K562 (cell line): ENCODE measurements at regions not wholly inside any gene's neighbourhood (a gene's known extent, or its start where the extent isn't known, plus 50 kb on each side); places are given as distances from the start of the nearest gene placed in this dataset.

ENCODE experiments used
- BRD4 ChIP-seq: fragments of 200-600 bp; sonication (generic); IDR thresholded peaks from 2 replicates; pipeline ENCODE4 v1.6.1; 2017; ENCODE audit warnings: inconsistent platforms
- COPS2 ChIP-seq: fragments of 450-650 bp; conservative IDR thresholded peaks from 2 replicates; pipeline ENCODE4 v1.6.1; 2016; ENCODE audit warnings: mild to moderate bottlenecking, moderate library complexity
- CXXC5 ChIP-seq: fragments of 250-450 bp; sonication (Bioruptor Pico); IDR thresholded peaks from 2 replicates; pipeline ENCODE4 v1.8.0; 2022; ENCODE audit warnings: inconsistent platforms, mild to moderate bottlenecking, moderate library complexity
- ETV5 ChIP-seq: sonication (generic); formaldehyde crosslinking; IDR thresholded peaks from 2 replicates; pipeline ENCODE4 v1.4.0; 2020; ENCODE audit warnings: low read depth, mild to moderate bottlenecking, missing genetic modification reagents
- IRF2 ChIP-seq: sonication (generic); formaldehyde crosslinking; IDR thresholded peaks from 2 replicates; pipeline ENCODE4 v1.8.1; 2022; ENCODE audit warnings: mild to moderate bottlenecking, missing genetic modification reagents
- L3MBTL2 ChIP-seq: fragments of 450-650 bp; IDR thresholded peaks from 2 replicates; pipeline ENCODE4 v1.6.1; 2016; ENCODE audit warnings: mild to moderate bottlenecking, moderate library complexity
- MTA1 ChIP-seq: fragments of 450-650 bp; IDR thresholded peaks from 2 replicates; pipeline ENCODE4 v1.6.1; 2017; ENCODE audit warnings: borderline replicate concordance
- NCOA6 ChIP-seq: fragments of 450-650 bp; IDR thresholded peaks from 2 replicates; pipeline ENCODE4 v1.6.1; 2017; ENCODE audit warnings: mild to moderate bottlenecking
- NR3C1 ChIP-seq: sonication (generic); formaldehyde crosslinking; IDR thresholded peaks from 2 replicates; pipeline ENCODE4 v1.8.1; 2022; ENCODE audit warnings: missing genetic modification reagents
- NR4A1 ChIP-seq, 2 experiments: fragments of 250-450 bp in 1 of 2; fragments of 450-650 bp in 1 of 2; sonication (Bioruptor Pico) in 1 of 2; IDR thresholded peaks; 2 replicates each; pipeline versions ENCODE4 v1.4.0 to v1.6.1; 2016 to 2020; ENCODE audit warnings: mild to moderate bottlenecking in 2 of 2, missing compliant biosample characterization in 1 of 2, missing genetic modification characterization in 1 of 2, moderate library complexity in 1 of 2
- RBBP5 ChIP-seq: fragments of 200-600 bp; sonication (generic); IDR thresholded peaks from 2 replicates; pipeline ENCODE4 v1.6.1; 2012; ENCODE audit warnings: borderline replicate concordance, mild to moderate bottlenecking, low read length, control low read depth, inconsistent platforms; ENCODE audit not compliant: insufficient read depth, poor library complexity, severe bottlenecking
- TCF7L2 ChIP-seq: fragments of 150-350 bp; IDR thresholded peaks from 2 replicates; pipeline ENCODE4 v1.6.1; 2016; ENCODE audit warnings: low read depth, mild to moderate bottlenecking, low read length, moderate library complexity
- ZBTB1 ChIP-seq: sonication (generic); formaldehyde crosslinking; IDR thresholded peaks from 2 replicates; pipeline ENCODE4 v1.8.1; 2023; ENCODE audit warnings: missing genetic modification reagents, low read depth, mild to moderate bottlenecking, borderline replicate concordance
- ZFX ChIP-seq: sonication (generic); formaldehyde crosslinking; IDR thresholded peaks from 2 replicates; pipeline ENCODE4 v1.8.0; 2022; ENCODE audit warnings: mild to moderate bottlenecking, missing genetic modification reagents, moderate library complexity
- ZNF408 ChIP-seq: fragments of 250-450 bp; sonication (Bioruptor Pico); IDR thresholded peaks from 2 replicates; pipeline ENCODE4 v1.4.0; 2020; ENCODE audit warnings: low read depth, mild to moderate bottlenecking, moderate library complexity
- ZNF41 ChIP-seq: fragments of 250-450 bp; sonication (Bioruptor Pico); conservative IDR thresholded peaks from 2 replicates; pipeline ENCODE4 v1.4.0; 2020; ENCODE audit warnings: mild to moderate bottlenecking
- ZSCAN29 ChIP-seq: fragments of 450-650 bp; IDR thresholded peaks from 2 replicates; pipeline ENCODE4 v1.6.1; 2017
- TF ChIP-seq, protein P1 (sequence below), 3 experiments: IDR thresholded peaks in 2 of 3; conservative IDR thresholded peaks in 1 of 3; 2 replicates each; pipeline ENCODE4 v1.5.1; 2011 to 2012; ENCODE audit warnings: low read length in 3 of 3, mild to moderate bottlenecking in 3 of 3, control low read depth in 2 of 3, improper control_type of control experiment in 1 of 3, inconsistent platforms in 1 of 3, low read depth in 1 of 3, mixed read lengths in 1 of 3, moderate library complexity in 1 of 3; ENCODE audit not compliant: insufficient read depth in 2 of 3
- TF ChIP-seq, protein P2 (sequence below): IDR thresholded peaks from 2 replicates; pipeline ENCODE4 v1.6.1; 2012; ENCODE audit warnings: low read depth, low read length, improper control_type of control experiment, borderline replicate concordance
- TF ChIP-seq, protein P3 (sequence below): fragments of 450-650 bp; formaldehyde crosslinking; IDR thresholded peaks from 2 replicates; pipeline ENCODE4 v1.4.0; 2022; ENCODE audit warnings: mild to moderate bottlenecking, moderate library complexity
- TF ChIP-seq, protein P4 (sequence below), 2 experiments: IDR thresholded peaks; 2 replicates each; pipeline ENCODE4 v1.6.1; 2012; ENCODE audit warnings: improper control_type of control experiment in 2 of 2, low read depth in 2 of 2, low read length in 2 of 2, borderline replicate concordance in 1 of 2

DNA sequence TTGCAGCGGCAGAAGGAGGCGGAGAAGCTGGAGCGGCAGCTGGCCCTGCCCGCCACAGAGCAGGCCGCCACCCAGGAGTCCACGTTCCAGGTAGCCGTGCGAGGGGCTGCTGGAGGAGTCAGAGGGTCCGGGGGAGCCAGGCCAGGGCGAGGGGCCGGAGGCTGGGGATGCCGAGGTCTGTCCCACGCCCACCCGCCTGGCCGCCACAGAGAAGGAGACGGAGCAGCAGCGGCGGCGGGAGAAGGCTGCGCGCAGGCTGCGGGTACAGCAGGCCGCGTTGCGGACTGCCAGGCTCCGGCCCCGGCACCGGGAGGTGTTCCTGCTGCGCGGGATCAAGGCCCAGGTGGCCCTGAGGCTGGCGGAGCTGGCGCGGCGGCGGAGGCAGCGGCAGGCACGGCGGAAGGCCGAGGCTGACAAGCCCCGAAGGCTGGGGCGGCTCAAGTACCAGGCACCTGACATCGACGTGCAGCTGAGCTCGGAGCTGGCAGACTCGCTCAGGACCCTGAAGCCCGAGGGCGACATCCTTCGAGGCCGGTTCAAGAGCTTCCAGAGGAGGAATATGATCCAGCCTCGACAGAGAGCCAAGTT, 625.0 kb downstream of the MCTP2 start (continued):
- TF ChIP-seq, protein P1, sequence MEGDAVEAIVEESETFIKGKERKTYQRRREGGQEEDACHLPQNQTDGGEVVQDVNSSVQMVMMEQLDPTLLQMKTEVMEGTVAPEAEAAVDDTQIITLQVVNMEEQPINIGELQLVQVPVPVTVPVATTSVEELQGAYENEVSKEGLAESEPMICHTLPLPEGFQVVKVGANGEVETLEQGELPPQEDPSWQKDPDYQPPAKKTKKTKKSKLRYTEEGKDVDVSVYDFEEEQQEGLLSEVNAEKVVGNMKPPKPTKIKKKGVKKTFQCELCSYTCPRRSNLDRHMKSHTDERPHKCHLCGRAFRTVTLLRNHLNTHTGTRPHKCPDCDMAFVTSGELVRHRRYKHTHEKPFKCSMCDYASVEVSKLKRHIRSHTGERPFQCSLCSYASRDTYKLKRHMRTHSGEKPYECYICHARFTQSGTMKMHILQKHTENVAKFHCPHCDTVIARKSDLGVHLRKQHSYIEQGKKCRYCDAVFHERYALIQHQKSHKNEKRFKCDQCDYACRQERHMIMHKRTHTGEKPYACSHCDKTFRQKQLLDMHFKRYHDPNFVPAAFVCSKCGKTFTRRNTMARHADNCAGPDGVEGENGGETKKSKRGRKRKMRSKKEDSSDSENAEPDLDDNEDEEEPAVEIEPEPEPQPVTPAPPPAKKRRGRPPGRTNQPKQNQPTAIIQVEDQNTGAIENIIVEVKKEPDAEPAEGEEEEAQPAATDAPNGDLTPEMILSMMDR (IDR thresholded peaks at IDR 0.05 in 2 of 3, conservative IDR thresholded peaks at IDR 0.05 in 1 of 3; ENCODE audit: insufficient read depth in 2 of 3, low read depth in 1 of 3, low read length in 3 of 3) = no peak
- TF ChIP-seq ZNF408 (CRISPR knock-in tag) (no peak), ZNF41 (no peak), TCF7L2 (no peak), ETV5 (CRISPR knock-in tag) (0 out of 2 replicates have a peak, but pooled peaks have one; percentile 46), L3MBTL2 (0 out of 2 replicates have a peak, but pooled peaks have one; percentile 8), ZSCAN29 (no peak), CXXC5 (peak; percentile 41; the same call in 1 of the 2 replicates), MTA1 (no peak), ZFX (CRISPR knock-in tag) (peak; percentile 94), NCOA6 (peak; percentile 78), COPS2 (no peak), IRF2 (CRISPR knock-in tag) (no peak), RBBP5 (peak; percentile 83), NR4A1 (CRISPR knock-in tag; IDR thresholded peaks at IDR 0.05) (0 out of 2 replicates have a peak, but pooled peaks have one; percentile 6), NR4A1 (tag; IDR thresholded peaks at IDR 0.05) (no peak), ZBTB1 (peak; percentile 39; the same call in 1 of the 2 replicates), NR3C1 (0 out of 2 replicates have a peak, but pooled peaks have one; percentile 45), BRD4 (0 out of 2 replicates have a peak, but pooled peaks have one; percentile 28)
- TF ChIP-seq, protein P2, sequence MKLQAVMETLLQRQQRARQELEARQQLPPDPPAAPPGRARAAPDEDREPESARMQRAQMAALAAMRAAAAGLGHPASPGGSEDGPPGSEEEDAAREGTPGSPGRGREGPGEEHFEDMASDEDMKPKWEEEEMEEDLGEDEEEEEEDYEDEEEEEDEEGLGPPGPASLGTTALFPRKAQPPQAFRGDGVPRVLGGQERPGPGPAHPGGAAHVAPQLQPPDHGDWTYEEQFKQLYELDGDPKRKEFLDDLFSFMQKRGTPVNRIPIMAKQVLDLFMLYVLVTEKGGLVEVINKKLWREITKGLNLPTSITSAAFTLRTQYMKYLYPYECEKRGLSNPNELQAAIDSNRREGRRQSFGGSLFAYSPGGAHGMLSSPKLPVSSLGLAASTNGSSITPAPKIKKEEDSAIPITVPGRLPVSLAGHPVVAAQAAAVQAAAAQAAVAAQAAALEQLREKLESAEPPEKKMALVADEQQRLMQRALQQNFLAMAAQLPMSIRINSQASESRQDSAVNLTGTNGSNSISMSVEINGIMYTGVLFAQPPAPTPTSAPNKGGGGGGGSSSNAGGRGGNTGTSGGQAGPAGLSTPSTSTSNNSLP = no peak
- TF ChIP-seq, protein P3, sequence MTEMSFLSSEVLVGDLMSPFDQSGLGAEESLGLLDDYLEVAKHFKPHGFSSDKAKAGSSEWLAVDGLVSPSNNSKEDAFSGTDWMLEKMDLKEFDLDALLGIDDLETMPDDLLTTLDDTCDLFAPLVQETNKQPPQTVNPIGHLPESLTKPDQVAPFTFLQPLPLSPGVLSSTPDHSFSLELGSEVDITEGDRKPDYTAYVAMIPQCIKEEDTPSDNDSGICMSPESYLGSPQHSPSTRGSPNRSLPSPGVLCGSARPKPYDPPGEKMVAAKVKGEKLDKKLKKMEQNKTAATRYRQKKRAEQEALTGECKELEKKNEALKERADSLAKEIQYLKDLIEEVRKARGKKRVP (CRISPR knock-in tag) = 0 out of 2 replicates have a peak, but pooled peaks have one; percentile 18
- TF ChIP-seq, protein P4, sequence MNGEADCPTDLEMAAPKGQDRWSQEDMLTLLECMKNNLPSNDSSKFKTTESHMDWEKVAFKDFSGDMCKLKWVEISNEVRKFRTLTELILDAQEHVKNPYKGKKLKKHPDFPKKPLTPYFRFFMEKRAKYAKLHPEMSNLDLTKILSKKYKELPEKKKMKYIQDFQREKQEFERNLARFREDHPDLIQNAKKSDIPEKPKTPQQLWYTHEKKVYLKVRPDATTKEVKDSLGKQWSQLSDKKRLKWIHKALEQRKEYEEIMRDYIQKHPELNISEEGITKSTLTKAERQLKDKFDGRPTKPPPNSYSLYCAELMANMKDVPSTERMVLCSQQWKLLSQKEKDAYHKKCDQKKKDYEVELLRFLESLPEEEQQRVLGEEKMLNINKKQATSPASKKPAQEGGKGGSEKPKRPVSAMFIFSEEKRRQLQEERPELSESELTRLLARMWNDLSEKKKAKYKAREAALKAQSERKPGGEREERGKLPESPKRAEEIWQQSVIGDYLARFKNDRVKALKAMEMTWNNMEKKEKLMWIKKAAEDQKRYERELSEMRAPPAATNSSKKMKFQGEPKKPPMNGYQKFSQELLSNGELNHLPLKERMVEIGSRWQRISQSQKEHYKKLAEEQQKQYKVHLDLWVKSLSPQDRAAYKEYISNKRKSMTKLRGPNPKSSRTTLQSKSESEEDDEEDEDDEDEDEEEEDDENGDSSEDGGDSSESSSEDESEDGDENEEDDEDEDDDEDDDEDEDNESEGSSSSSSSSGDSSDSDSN (IDR thresholded peaks at IDR 0.05; ENCODE audit: borderline replicate concordance in 1 of 2, low read depth in 2 of 2, low read length in 2 of 2) = peak; percentile 70 to 72; a peak in 1 of 4 replicates
